ENCODE measurements at regions not wholly inside any gene's neighbourhood (a gene's known extent, or its start where the extent isn't known, plus 50 kb on each side); places are given as distances from the start of the nearest gene placed in this dataset.

DNA sequence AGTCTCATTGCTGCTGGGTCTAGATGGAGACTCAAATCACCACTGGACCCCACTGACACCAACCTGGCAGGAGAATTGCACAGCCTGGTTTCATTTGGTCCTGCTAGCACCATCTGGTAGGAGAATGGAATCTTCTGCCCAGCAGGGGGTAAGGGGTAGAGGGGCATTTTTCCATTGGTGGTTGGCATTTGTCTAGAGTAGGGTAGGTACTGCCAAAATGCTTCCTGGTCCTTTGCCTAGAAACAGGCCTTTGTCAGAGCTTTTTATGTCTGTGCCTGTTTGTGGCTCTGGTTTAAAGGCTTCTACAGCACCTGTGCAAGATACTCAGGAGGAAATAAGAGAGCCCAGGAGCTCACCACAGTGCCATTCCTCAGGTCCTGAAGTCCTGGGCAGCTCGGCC lies 121.3 kb downstream of the KCTD12 start:
- DNase-seq (ENCODE audit: insufficient read length, low spot score) (no peak), FAIRE-seq (no peak)
- TF ChIP-seq, protein P1, sequence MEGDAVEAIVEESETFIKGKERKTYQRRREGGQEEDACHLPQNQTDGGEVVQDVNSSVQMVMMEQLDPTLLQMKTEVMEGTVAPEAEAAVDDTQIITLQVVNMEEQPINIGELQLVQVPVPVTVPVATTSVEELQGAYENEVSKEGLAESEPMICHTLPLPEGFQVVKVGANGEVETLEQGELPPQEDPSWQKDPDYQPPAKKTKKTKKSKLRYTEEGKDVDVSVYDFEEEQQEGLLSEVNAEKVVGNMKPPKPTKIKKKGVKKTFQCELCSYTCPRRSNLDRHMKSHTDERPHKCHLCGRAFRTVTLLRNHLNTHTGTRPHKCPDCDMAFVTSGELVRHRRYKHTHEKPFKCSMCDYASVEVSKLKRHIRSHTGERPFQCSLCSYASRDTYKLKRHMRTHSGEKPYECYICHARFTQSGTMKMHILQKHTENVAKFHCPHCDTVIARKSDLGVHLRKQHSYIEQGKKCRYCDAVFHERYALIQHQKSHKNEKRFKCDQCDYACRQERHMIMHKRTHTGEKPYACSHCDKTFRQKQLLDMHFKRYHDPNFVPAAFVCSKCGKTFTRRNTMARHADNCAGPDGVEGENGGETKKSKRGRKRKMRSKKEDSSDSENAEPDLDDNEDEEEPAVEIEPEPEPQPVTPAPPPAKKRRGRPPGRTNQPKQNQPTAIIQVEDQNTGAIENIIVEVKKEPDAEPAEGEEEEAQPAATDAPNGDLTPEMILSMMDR (IDR thresholded peaks at IDR 0.05; ENCODE audit: insufficient read depth, missing control alignments), result no peak

DNA sequence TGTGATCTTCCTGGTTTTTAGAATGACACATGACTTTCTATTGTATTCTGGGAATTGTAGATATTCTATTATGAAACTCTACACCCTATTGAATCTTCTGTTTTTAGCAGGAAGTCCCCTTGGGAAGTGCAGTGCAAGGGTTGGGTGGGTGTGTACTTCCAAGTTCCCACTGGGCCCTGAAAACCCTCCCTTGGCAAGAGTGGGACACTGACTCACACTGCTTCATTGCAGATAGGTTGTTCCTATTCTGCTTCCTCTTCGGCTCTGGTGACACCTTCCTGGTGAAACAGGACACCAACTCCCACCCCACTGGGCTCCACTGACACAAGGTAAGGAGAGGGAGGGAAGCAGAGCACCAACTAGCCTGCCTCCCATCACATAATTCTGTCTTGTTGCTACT lies 121.8 kb downstream of the KCTD12 start:
- TF ChIP-seq, protein P1 (IDR thresholded peaks at IDR 0.05; ENCODE audit: insufficient read depth, missing control alignments), result no peak
- FAIRE-seq (no peak), DNase-seq (ENCODE audit: insufficient read length, low spot score) (no peak)

DNA sequence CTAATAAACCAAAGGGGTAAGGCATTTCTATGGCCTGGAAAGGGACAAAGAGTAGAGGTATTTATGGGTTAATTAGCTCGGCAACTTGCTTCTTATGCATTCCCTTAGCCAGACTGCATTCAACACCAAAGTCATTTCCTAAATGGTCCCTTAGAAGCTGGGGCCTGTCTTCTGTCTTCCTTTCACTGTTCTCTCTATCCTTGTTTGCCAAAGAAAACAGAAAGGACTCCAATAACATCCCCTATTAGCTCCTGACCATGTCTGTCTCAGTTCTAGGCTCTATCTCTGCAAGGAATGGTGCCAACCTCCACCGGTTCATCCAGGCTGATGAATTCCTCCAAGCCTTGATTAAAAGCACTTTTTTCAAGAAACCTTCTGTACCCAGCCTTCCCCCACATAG lies 123.5 kb downstream of the KCTD12 start:
- FAIRE-seq (no peak), DNase-seq (ENCODE audit: insufficient read length, low spot score) (no peak)
- TF ChIP-seq, protein P1 (IDR thresholded peaks at IDR 0.05; ENCODE audit: insufficient read depth, missing control alignments), result no peak

DNA sequence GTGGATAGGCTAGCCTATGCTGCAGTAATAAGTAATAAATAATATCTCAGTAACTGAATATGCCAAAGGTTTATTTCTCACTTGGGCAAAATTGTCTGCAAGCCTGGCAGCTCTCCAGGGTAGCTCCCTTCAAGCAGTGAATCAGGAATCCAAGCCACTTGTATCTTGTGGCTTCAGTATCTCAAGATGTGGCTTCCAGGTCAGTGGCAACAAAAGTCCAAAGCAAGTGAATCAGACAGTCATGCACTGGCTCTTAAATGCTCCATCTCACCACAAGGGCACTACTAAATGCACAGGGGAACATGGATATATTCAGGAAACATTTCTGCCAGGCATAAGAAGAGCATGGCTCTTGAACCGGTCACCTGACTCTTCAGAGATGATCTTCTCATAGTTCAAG lies 126.3 kb downstream of the KCTD12 start:
- DNase-seq (ENCODE audit: insufficient read length, low spot score) (no peak), FAIRE-seq (no peak)
- TF ChIP-seq, protein P1 (IDR thresholded peaks at IDR 0.05; ENCODE audit: insufficient read depth, missing control alignments), result no peak

DNA sequence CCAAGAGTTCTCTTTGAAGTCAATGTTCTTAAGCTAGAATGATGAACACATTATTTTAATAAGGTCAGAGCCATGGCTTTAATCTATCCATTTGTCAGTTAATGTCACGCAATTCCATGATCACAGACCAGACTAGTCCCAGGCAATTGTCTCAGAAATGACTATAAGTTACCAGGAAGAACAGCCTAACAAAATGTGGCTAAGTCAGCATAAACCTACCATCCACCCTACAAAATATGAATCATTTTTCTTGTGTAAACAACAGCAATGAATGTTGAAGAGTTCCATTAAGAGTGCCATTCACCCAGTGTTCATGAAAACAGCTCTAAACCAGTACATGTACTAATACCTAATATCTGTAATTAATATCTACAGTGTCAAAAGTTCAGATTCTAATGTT lies 127.5 kb downstream of the KCTD12 start:
- FAIRE-seq, result no peak
- TF ChIP-seq, protein P1 (IDR thresholded peaks at IDR 0.05; ENCODE audit: insufficient read depth, missing control alignments), result no peak
- no peak for DNase-seq (ENCODE audit: insufficient read length, low spot score)

DNA sequence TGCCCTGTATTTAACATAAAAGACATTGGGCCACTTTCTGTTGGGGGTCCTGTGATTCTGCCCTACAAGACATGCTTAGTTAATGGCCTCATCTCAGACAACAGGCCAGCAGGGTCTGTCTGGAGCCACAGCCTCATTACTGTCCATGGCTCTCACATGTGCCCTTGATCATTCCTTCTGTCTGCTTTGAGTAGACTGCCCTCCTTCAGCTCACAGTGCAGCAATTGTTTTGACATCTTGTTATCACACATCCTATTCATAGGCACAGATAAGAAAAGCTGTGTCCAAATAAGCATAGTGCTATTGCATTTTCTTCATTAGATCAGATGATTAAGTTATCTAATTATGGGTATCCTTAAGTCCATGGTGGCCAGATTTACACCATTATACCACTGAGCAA lies 127.9 kb downstream of the KCTD12 start:
- TF ChIP-seq, protein P1 (IDR thresholded peaks at IDR 0.05; ENCODE audit: insufficient read depth, missing control alignments), result no peak
- DNase-seq (ENCODE audit: insufficient read length, low spot score) (no peak), FAIRE-seq (no peak)

DNA sequence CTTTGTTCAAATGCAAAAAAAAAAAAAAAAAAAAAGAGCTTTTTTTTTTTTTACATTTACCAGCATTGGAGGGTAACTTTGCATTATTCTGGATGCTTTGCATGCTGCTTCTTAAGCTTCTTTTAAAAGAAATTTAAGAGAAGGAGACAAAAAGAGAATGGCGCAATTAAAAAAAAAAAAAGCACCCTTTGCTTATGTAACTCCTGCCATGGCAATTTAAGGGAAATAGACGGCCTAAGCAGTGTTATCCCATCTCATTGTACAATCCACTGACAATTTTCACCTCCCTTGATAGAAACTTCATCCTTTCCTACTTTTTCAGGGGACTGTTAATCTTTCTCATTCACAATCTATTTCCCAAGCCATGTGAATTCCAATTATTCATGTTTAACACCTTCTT lies 129.8 kb downstream of the KCTD12 start:
- no peak for DNase-seq (ENCODE audit: insufficient read length, low spot score)

More for the DNA sequence above, 129.8 kb downstream of the KCTD12 start:
- no peak for FAIRE-seq
- TF ChIP-seq, protein P1 (IDR thresholded peaks at IDR 0.05; ENCODE audit: insufficient read depth, missing control alignments), result no peak
